SU-DHL-6 (cell line): ENCODE measurements at regions not wholly inside any gene's neighbourhood (a gene's known extent, or its start where the extent isn't known, plus 50 kb on each side); places are given as distances from the start of the nearest gene placed in this dataset.

ENCODE experiments used
- H2AFZ ChIP-seq: fragments of 200-600 bp; sonication (generic); 2 replicates; pipeline ENCODE4 v1.6.1; 2014; ENCODE audit warnings: low read depth, mild to moderate bottlenecking, moderate library complexity, mixed read lengths, antibody characterized with exemption, low read length; ENCODE audit not compliant: severe bottlenecking
- H3F3A ChIP-seq: fragments of 200-600 bp; shearing (Covaris generic); 2 replicates; pipeline ENCODE4 v1.6.0; 2016; ENCODE audit warnings: antibody characterized with exemption, mild to moderate bottlenecking; ENCODE audit not compliant: insufficient read depth
- H3K27ac ChIP-seq: fragments of 200-600 bp; sonication (generic); 2 replicates; pipeline ENCODE4 v1.5.1; 2016; ENCODE audit warnings: low read depth, mild to moderate bottlenecking, low read length, moderate library complexity, mixed read lengths
- H3K27me3 ChIP-seq: fragments of 200-600 bp; sonication (generic), shearing (Covaris generic); 2 replicates; pipeline ENCODE4 v1.6.0; 2014; ENCODE audit warnings: mild to moderate bottlenecking, low read length
- H3K36me3 ChIP-seq: fragments of 200-600 bp; sonication (generic); 2 replicates; pipeline ENCODE4 v1.6.1; 2014; ENCODE audit warnings: mild to moderate bottlenecking, low read length, mixed read lengths
- H3K4me2 ChIP-seq: fragments of 300-600, 200-600 bp; shearing (Covaris generic), sonication (generic); 2 replicates; pipeline ENCODE4 v1.6.0; 2014; ENCODE audit warnings: low read length, low read depth, mild to moderate bottlenecking; ENCODE audit not compliant: poor library complexity, severe bottlenecking
- H3K4me3 ChIP-seq: fragments of 200-600 bp; sonication (generic); 2 replicates; pipeline ENCODE4 v1.5.1; 2014; ENCODE audit warnings: antibody characterized with exemption, low read length, mild to moderate bottlenecking, mixed read lengths; ENCODE audit not compliant: insufficient read depth, poor library complexity, severe bottlenecking
- H3K79me2 ChIP-seq: fragments of 200-600 bp; sonication (generic); 2 replicates; pipeline ENCODE4 v1.6.1; 2014; ENCODE audit warnings: mild to moderate bottlenecking, low read length, moderate library complexity; ENCODE audit not compliant: insufficient read depth
- H3K9ac ChIP-seq: fragments of 200-600 bp; sonication (generic); 2 replicates; pipeline ENCODE4 v1.7.0; 2014; ENCODE audit warnings: mild to moderate bottlenecking, low read length
- H3K9me2 ChIP-seq: fragments of 200-600 bp; sonication (generic); replicated peaks from 2 replicates; pipeline ENCODE4 v1.6.1; 2014; ENCODE audit warnings: low read length; ENCODE audit not compliant: insufficient read depth
- H3K9me3 ChIP-seq: fragments of 200-600 bp; sonication (generic); 2 replicates; pipeline ENCODE4 v1.6.1; 2014; ENCODE audit warnings: low read length, mixed read lengths; ENCODE audit not compliant: insufficient read depth
- H4K20me1 ChIP-seq: fragments of 200-600 bp; sonication (generic); 2 replicates; pipeline ENCODE4 v1.6.1; 2014; ENCODE audit warnings: low read depth, mild to moderate bottlenecking, antibody characterized with exemption, low read length, moderate library complexity, mixed read lengths
- CTCF ChIP-seq: fragments of 200-600 bp; sonication (generic); IDR thresholded peaks from one replicate; pipeline ENCODE4 v1.5.1; 2017; ENCODE audit warnings: antibody characterized with exemption, mild to moderate bottlenecking, low read length, moderate library complexity; ENCODE audit not compliant: insufficient read depth, poor library complexity, severe bottlenecking
- EZH2phosphoT487 ChIP-seq: fragments of 200-600 bp; sonication (generic), shearing (Covaris generic); conservative IDR thresholded peaks from 2 replicates; pipeline ENCODE4 v1.6.1; 2018; ENCODE audit warnings: mild to moderate bottlenecking, antibody characterized with exemption, low read length, moderate library complexity, mixed read lengths

DNA sequence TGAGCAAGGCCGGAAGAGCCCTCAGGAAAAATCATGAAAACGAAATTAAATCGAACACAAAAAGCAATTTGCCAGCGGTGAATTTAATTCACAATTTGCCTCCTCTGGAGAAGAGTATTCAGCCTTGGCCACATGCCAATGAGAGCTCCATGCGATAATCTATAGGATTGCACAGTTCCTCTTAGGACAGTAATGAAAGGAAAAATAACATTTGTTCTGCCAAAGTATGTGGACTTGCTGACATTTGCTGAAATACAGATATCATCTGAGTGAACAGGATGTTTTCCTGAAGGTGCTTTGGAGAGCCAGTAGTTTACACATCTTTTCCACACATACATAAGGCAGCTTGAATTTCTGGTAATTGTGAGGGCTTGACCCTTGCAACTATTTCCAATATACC is 188.6 kb upstream of the PDZRN3 start:
- TF ChIP-seq CTCF (no peak), EZH2phosphoT487 (no peak)

GRCh38 chr3:73812054-73812453 is 187.3 kb upstream of the PDZRN3 start:
- Histone ChIP-seq H3K79me2 (no peaks in the 10 kb centered on the region), H3K9me3 (no peaks in the 10 kb centered on the region), H3F3A (no peaks in the 10 kb centered on the region), H2AFZ (no peak overlapping the region), H3K27me3 (no peaks in the 10 kb centered on the region), H3K4me3 (no peak overlapping the region), H3K9ac (no peak overlapping the region), H4K20me1 (no peaks in the 10 kb centered on the region), H3K27ac (no peak overlapping the region), H3K36me3 (no peaks in the 10 kb centered on the region), H3K4me2 (no peak overlapping the region), H3K9me2 (no peaks in the 10 kb centered on the region)
- TF ChIP-seq CTCF, result no peak
- no peak for TF ChIP-seq EZH2phosphoT487

More for the DNA sequence above, 188.6 kb upstream of the PDZRN3 start:
- no peak overlapping the region for H3K9ac ChIP-seq
- H3K27me3 ChIP-seq, result no peaks in the 10 kb centered on the region
- H3K9me3 ChIP-seq, result no peaks in the 10 kb centered on the region
- no peaks in the 10 kb centered on the region for H3K79me2 ChIP-seq
- H3K27ac ChIP-seq, result no peak overlapping the region
- H3K4me2 ChIP-seq, result no peak overlapping the region
- H3F3A ChIP-seq, result no peaks in the 10 kb centered on the region
- H3K4me3 ChIP-seq, result no peak overlapping the region
- H4K20me1 ChIP-seq, result no peaks in the 10 kb centered on the region
- H2AFZ ChIP-seq, result no peak overlapping the region
- H3K9me2 ChIP-seq, result no peaks in the 10 kb centered on the region
- no peaks in the 10 kb centered on the region for H3K36me3 ChIP-seq

DNA sequence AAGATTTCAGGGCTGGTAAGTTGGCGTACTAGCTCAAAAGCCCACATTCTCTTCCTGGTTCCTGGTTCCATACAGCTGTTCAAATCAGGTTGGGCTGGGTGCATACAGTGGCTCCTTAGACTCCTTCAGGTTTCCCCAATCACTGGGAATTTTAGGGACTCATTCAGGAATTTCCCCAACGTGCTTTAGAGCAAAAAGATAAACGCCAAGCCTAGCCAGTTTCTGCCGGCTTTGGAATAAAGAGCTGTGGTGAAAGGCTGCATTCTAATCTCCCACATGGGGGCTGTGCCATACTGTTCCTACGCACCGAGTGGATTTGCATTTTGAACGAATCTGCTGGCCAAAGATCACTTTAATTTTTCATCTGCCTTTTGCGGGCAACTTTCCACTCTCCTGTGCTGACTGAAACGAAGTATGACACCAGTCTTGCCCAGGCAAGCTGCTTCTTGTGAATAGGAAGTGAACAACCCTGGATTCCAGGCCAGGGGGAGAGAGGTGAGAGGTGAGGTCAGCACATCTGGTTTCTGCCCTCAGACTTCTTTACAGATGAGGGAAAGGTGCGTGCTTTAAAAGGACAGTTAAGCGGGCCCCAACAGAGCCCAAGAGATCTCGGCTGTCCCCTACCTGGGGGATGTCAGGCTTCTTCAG is 184.2 kb upstream of the PDZRN3 start:
- no peaks in the 10 kb centered on the region for H3K79me2 ChIP-seq
- no peaks in the 10 kb centered on the region for H3K9me2 ChIP-seq
- TF ChIP-seq EZH2phosphoT487 (no peak), CTCF (no peak)
- no peak overlapping the region for H3K9ac ChIP-seq
- H3K4me3 ChIP-seq, result no peak overlapping the region
- no peaks in the 10 kb centered on the region for H3K36me3 ChIP-seq
- no peaks in the 10 kb centered on the region for H3F3A ChIP-seq
- H2AFZ ChIP-seq, result no peak overlapping the region
- H4K20me1 ChIP-seq, result no peaks in the 10 kb centered on the region
- no peaks in the 10 kb centered on the region for H3K27me3 ChIP-seq
- no peaks in the 10 kb centered on the region for H3K9me3 ChIP-seq
- H3K27ac ChIP-seq, result no peak overlapping the region
- H3K4me2 ChIP-seq, result no peak overlapping the region
